HepG2 (cell line): ENCODE measurements at regions not wholly inside any gene's neighbourhood (a gene's known extent, or its start where the extent isn't known, plus 50 kb on each side); places are given as distances from the start of the nearest gene placed in this dataset.

Experiments used
- ATAC-seq: fragments of 200-7000 bp; cut with Tn5 transposase; 3 replicates; pipeline ENCODE4 v1.9.1; 2020; ENCODE audit warnings: mild to moderate bottlenecking, moderate library complexity
- BruUV-seq: library from RNA; stranded (reverse); fragments of 400-500 nt; replicated peaks from 2 replicates; lab custom pipeline; 2021; lab: Mats Ljungman, UMichigan
- CTCF ChIA-PET: fragments of 300-600 bp; formaldehyde crosslinking; extraction: SDS; loops from one replicate; lab custom pipeline; 2021; ENCODE audit warnings: low total read pairs, inconsistent platforms, low intra/inter-chr PET ratio; lab: Yijun Ruan, JAX
- POLR2A ChIA-PET: fragments of 350-600 bp; sonication (Branson Sonifier 250); formaldehyde crosslinking; loops from one replicate; lab custom pipeline; 2020; ENCODE audit warnings: antibody characterized with exemption, inconsistent platforms; lab: Yijun Ruan, JAX
- DNase-seq: peaks from one replicate; pipeline ENCODE4 v3.0.0-alpha.2; 2015; ENCODE audit warnings: low spot score
- FAIRE-seq: peaks from 3 replicates; lab custom pipeline; 2011; peaks lifted over from hg19 to GRCh38; lab: Jason Lieb, UNC
- H2AFZ ChIP-seq: one replicate; pipeline ENCODE4 v1.6.1; 2011; ENCODE audit warnings: low read length, inconsistent platforms
- H3K27ac ChIP-seq: fragments of 300-600 bp; 3 replicates; pipeline ENCODE4 v1.8.0; 2011; ENCODE audit warnings: mixed run types, mild to moderate bottlenecking, mixed read lengths, low read length, inconsistent platforms; ENCODE audit not compliant: insufficient read depth; ENCODE audit errors: extremely low read length
- H3K27me3 ChIP-seq, 2 experiments: fragments of 200-600 bp in 1 of 2; 2 replicates in 1 of 2; 3 replicates in 1 of 2; pipeline versions ENCODE4 v1.6.0 to v1.8.0; 2011; ENCODE audit warnings: low read length in 2 of 2, mild to moderate bottlenecking in 2 of 2, moderate library complexity in 2 of 2, inconsistent platforms in 1 of 2; ENCODE audit not compliant: insufficient read depth in 2 of 2, control insufficient read depth in 1 of 2
- H3K36me3 ChIP-seq, 2 experiments: fragments of 200-600 bp in 1 of 2; replicated peaks in 1 of 2; 2 replicates in 1 of 2; 3 replicates in 1 of 2; pipeline versions ENCODE4 v1.5.1 to v1.8.0; 2011; ENCODE audit warnings: low read length in 2 of 2, inconsistent platforms in 1 of 2; ENCODE audit not compliant: insufficient read depth in 2 of 2, control insufficient read depth in 1 of 2
- H3K4me1 ChIP-seq: 2 replicates; pipeline ENCODE4 v1.5.1; 2012; ENCODE audit warnings: low read length, inconsistent platforms; ENCODE audit not compliant: insufficient read depth
- H3K4me2 ChIP-seq: 2 replicates; pipeline ENCODE4 v1.6.0; 2011; ENCODE audit warnings: low read depth, low read length, inconsistent platforms
- H3K4me3 ChIP-seq, 3 experiments: fragments of 200-600 bp in 1 of 3; sonication (generic), shearing (Covaris generic) in 1 of 3; replicated peaks in 1 of 3; 2 replicates each; pipeline ENCODE4 v1.5.1; 2011 to 2016; ENCODE audit warnings: low read length in 3 of 3, inconsistent platforms in 2 of 3, low read depth in 2 of 3, mild to moderate bottlenecking in 2 of 3, control low read depth in 1 of 3, mixed read lengths in 1 of 3; ENCODE audit not compliant: insufficient read depth in 1 of 3
- H3K79me2 ChIP-seq: one replicate; pipeline ENCODE4 v1.6.1; 2011; ENCODE audit warnings: low read length, inconsistent platforms; ENCODE audit not compliant: insufficient read depth
- H3K9ac ChIP-seq: 2 replicates; pipeline ENCODE4 v1.6.0; 2011; ENCODE audit warnings: mild to moderate bottlenecking, low read depth, low read length, inconsistent platforms; ENCODE audit not compliant: insufficient read depth
- H3K9me3 ChIP-seq: 2 replicates; pipeline ENCODE4 v1.5.1; 2012; ENCODE audit warnings: mild to moderate bottlenecking, low read length
- H4K20me1 ChIP-seq: 2 replicates; pipeline ENCODE4 v1.6.0; 2011; ENCODE audit warnings: inconsistent platforms, mild to moderate bottlenecking, low read length, moderate library complexity; ENCODE audit not compliant: insufficient read depth
- ATM ChIP-seq: fragments of 450-650 bp; IDR thresholded peaks from 2 replicates; pipeline ENCODE4 v1.7.1; 2017; ENCODE audit warnings: mild to moderate bottlenecking, borderline replicate concordance
- DNMT3B ChIP-seq: conservative IDR thresholded peaks from 2 replicates; pipeline ENCODE4 v1.6.1; 2016; ENCODE audit warnings: missing biosample characterization, control low read depth
- FOXP1 ChIP-seq, 2 experiments: fragments of 450-650 bp in 1 of 2; IDR thresholded peaks; 2 replicates each; pipeline ENCODE4 v1.6.1; 2017 to 2018; ENCODE audit warnings: antibody characterized with exemption in 1 of 2
- HNF4G ChIP-seq, 2 experiments: sonication (generic) in 1 of 2; formaldehyde crosslinking in 1 of 2; IDR thresholded peaks; 2 replicates each; pipeline versions ENCODE4 v1.4.0 to v1.6.1; 2011 to 2020; ENCODE audit warnings: borderline replicate concordance in 2 of 2, low read depth in 2 of 2, mild to moderate bottlenecking in 2 of 2, low read length in 1 of 2, missing genetic modification reagents in 1 of 2, moderate library complexity in 1 of 2
- KMT2B ChIP-seq: IDR thresholded peaks from 2 replicates; pipeline ENCODE4 v1.6.1; 2016; ENCODE audit warnings: missing genetic modification reagents, missing compliant biosample characterization
- MAFG ChIP-seq: sonication (generic); formaldehyde crosslinking; IDR thresholded peaks from 2 replicates; pipeline ENCODE4 v1.5.1; 2020; ENCODE audit warnings: mild to moderate bottlenecking, missing genetic modification reagents
- PCBP2 ChIP-seq: fragments of 200-400 bp; formaldehyde crosslinking; optimal IDR thresholded peaks from 2 replicates; pipeline ENCODE3; 2018; ENCODE audit warnings: low read length, low read depth; ENCODE audit not compliant: poor library complexity, severe bottlenecking
- PLRG1 ChIP-seq: fragments of 450-650 bp; conservative IDR thresholded peaks from 2 replicates; pipeline ENCODE4 v1.6.1; 2016
- SOX6 ChIP-seq, 2 experiments: fragments of 450-650 bp in 1 of 2; sonication (generic) in 1 of 2; formaldehyde crosslinking in 1 of 2; IDR thresholded peaks; 2 replicates each; pipeline versions ENCODE4 v1.4.0 to v1.6.1; 2017 to 2020; ENCODE audit warnings: antibody characterized with exemption in 1 of 2, mild to moderate bottlenecking in 1 of 2, missing genetic modification reagents in 1 of 2
- TOPORS ChIP-seq: sonication (generic); formaldehyde crosslinking; IDR thresholded peaks from 2 replicates; pipeline ENCODE4 v1.8.0; 2023; ENCODE audit warnings: mild to moderate bottlenecking, missing genetic modification reagents
- U2AF2 ChIP-seq: fragments of 200-400 bp; formaldehyde crosslinking; IDR thresholded peaks from 2 replicates; pipeline ENCODE4 v1.6.1; 2017; ENCODE audit warnings: low read depth, mild to moderate bottlenecking, low read length
- ZNF367 ChIP-seq: sonication (generic); formaldehyde crosslinking; IDR thresholded peaks from 2 replicates; pipeline ENCODE4 v1.4.0; 2020; ENCODE audit warnings: missing genetic modification reagents, borderline replicate concordance
- ZNF839 ChIP-seq: sonication (generic); formaldehyde crosslinking; IDR thresholded peaks from 2 replicates; pipeline ENCODE4 v1.4.0; 2020; ENCODE audit warnings: missing genetic modification reagents, mild to moderate bottlenecking, borderline replicate concordance
- ZSCAN21 ChIP-seq: sonication (generic); formaldehyde crosslinking; IDR thresholded peaks from 2 replicates; pipeline ENCODE4 v1.8.0; 2022; ENCODE audit warnings: mild to moderate bottlenecking, missing genetic modification reagents, moderate library complexity, borderline replicate concordance
- WGBS: methylation state at CpG from one replicate; pipeline ENCODE4 v1.1.6; 2017; ENCODE audit warnings: low lambda C conversion rate; 5-methylcytosine and 5-hydroxymethylcytosine counted together
- in situ Hi-C: cut with HindIII; loops from 2 replicates; pipeline ENCODE4 v1.10.0; 2017; ENCODE audit warnings: low pct_unique_long_range_greater_than_20kb; ENCODE audit not compliant: extremely low pct_ligation_motif_present
- intact Hi-C: fragments of 100-400 bp; cut with micrococcal nuclease; formaldehyde crosslinking; loops from one replicate; pipeline ENCODE4 v1.10.0; 2022; ENCODE audit not compliant: unreplicated experiment
- TF ChIP-seq, protein P1 (sequence below): sonication (generic); formaldehyde crosslinking; IDR thresholded peaks from 2 replicates; pipeline ENCODE4 v1.4.0; 2020; ENCODE audit warnings: mild to moderate bottlenecking, missing genetic modification reagents, borderline replicate concordance
- TF ChIP-seq, protein P2 (sequence below): fragments of 450-650 bp; IDR thresholded peaks from 2 replicates; pipeline ENCODE4 v1.6.1; 2017
- TF ChIP-seq, protein P3 (sequence below): sonication (generic); formaldehyde crosslinking; IDR thresholded peaks from 2 replicates; pipeline ENCODE4 v1.4.0; 2020; ENCODE audit warnings: missing genetic modification reagents
- TF ChIP-seq, protein P4 (sequence below): IDR thresholded peaks from 2 replicates; pipeline ENCODE4 v1.6.1; 2016; ENCODE audit warnings: mild to moderate bottlenecking, missing biosample characterization, missing genetic modification reagents

DNA sequence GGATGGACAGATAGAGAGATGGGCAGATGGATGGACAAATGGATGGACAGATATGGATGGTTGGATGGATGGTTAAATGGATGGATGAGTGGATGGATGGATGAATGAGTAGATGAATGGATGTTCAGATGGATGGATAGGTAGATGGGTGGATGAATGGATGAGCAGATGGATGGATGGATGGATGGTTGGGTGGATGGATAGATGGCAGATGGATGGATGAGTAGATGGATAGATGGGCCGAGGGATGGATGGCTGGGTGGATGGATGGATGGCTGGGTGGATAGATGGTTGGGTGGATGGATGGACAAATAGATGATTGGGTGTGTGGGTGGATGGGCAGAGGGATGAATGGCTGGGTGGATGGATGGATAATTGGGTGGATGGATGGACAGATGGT, 98.9 kb upstream of the OTOS start:
- WGBS: 0% methylated on average over 1 of the region's 1 CpG
- BruUV-seq: no TSS peak
- TF ChIP-seq ZNF839 (CRISPR knock-in tag) (no peak), TOPORS (CRISPR knock-in tag) (no peak), SOX6 (IDR thresholded peaks at IDR 0.05) (0 out of 2 replicates have a peak, but pooled peaks have one; percentile 40), SOX6 (CRISPR knock-in tag; IDR thresholded peaks at IDR 0.05) (no peak), ATM (0 out of 2 replicates have a peak, but pooled peaks have one; percentile 34), FOXP1 (IDR thresholded peaks at IDR 0.05) (peak; percentile 40; the same call in 1 of the 2 replicates), FOXP1 (CRISPR knock-in tag; IDR thresholded peaks at IDR 0.05) (no peak), ZNF367 (no peak), PCBP2 (no peak), HNF4G (IDR thresholded peaks at IDR 0.05; ENCODE audit: borderline replicate concordance, low read depth, low read length) (no peak), HNF4G (CRISPR knock-in tag; IDR thresholded peaks at IDR 0.05; ENCODE audit: borderline replicate concordance, low read depth) (no peak), U2AF2 (no peak), MAFG (CRISPR knock-in tag) (no peak), DNMT3B (CRISPR knock-in tag) (no peak), PLRG1 (0 out of 2 replicates have a peak, but pooled peaks have one; percentile 54), ZSCAN21 (CRISPR knock-in tag) (no peak), KMT2B (CRISPR knock-in tag) (no peak)
- TF ChIP-seq, protein P1, sequence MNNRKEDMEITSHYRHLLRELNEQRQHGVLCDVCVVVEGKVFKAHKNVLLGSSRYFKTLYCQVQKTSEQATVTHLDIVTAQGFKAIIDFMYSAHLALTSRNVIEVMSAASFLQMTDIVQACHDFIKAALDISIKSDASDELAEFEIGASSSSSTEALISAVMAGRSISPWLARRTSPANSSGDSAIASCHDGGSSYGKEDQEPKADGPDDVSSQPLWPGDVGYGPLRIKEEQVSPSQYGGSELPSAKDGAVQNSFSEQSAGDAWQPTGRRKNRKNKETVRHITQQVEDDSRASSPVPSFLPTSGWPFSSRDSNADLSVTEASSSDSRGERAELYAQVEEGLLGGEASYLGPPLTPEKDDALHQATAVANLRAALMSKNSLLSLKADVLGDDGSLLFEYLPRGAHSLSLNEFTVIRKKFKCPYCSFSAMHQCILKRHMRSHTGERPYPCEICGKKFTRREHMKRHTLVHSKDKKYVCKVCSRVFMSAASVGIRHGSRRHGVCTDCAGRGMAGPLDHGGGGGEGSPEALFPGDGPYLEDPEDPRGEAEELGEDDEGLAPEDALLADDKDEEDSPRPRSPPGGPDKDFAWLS (CRISPR knock-in tag): no peak
- TF ChIP-seq, protein P2, sequence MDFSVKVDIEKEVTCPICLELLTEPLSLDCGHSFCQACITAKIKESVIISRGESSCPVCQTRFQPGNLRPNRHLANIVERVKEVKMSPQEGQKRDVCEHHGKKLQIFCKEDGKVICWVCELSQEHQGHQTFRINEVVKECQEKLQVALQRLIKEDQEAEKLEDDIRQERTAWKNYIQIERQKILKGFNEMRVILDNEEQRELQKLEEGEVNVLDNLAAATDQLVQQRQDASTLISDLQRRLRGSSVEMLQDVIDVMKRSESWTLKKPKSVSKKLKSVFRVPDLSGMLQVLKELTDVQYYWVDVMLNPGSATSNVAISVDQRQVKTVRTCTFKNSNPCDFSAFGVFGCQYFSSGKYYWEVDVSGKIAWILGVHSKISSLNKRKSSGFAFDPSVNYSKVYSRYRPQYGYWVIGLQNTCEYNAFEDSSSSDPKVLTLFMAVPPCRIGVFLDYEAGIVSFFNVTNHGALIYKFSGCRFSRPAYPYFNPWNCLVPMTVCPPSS: 0 out of 2 replicates have a peak, but pooled peaks have one; percentile 64
- TF ChIP-seq, protein P3, sequence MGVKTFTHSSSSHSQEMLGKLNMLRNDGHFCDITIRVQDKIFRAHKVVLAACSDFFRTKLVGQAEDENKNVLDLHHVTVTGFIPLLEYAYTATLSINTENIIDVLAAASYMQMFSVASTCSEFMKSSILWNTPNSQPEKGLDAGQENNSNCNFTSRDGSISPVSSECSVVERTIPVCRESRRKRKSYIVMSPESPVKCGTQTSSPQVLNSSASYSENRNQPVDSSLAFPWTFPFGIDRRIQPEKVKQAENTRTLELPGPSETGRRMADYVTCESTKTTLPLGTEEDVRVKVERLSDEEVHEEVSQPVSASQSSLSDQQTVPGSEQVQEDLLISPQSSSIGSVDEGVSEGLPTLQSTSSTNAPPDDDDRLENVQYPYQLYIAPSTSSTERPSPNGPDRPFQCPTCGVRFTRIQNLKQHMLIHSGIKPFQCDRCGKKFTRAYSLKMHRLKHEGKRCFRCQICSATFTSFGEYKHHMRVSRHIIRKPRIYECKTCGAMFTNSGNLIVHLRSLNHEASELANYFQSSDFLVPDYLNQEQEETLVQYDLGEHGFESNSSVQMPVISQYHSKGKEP: no peak
- TF ChIP-seq, protein P4, sequence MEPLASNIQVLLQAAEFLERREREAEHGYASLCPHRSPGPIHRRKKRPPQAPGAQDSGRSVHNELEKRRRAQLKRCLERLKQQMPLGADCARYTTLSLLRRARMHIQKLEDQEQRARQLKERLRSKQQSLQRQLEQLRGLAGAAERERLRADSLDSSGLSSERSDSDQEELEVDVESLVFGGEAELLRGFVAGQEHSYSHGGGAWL: no peak

More for the DNA sequence above, 98.9 kb upstream of the OTOS start:
- H3K27ac ChIP-seq: no peak overlapping the region
- ChIA-PET POLR2A (interaction anchor here (1.7 kb wide), 1 partner anchor 12 kb away, joined by 3 read pairs; no protein-coding TSS in a partner anchor), CTCF (no interaction called here)
- H3K9me3 ChIP-seq: no peaks in the 10 kb centered on the region
- no peaks in the 10 kb centered on the region for H4K20me1 ChIP-seq
- ATAC-seq (no peak), FAIRE-seq (no peak), DNase-seq (no peak)
- no peak overlapping the region for H3K4me2 ChIP-seq
- H3K9ac ChIP-seq: no peak overlapping the region
- H2AFZ ChIP-seq: no peak overlapping the region
- H3K4me3 ChIP-seq: no peak overlapping the region
- in situ Hi-C loops (no loop called here), intact Hi-C loops (loop anchor here (10.0 kb wide), 1 partner anchor 105 kb away; no protein-coding TSS in a partner anchor)
- no peaks in the 10 kb centered on the region for H3K79me2 ChIP-seq
- H3K4me1 ChIP-seq: peaks cover 7% of the 10 kb centered on the region
- H3K36me3 ChIP-seq: no peaks in the 10 kb centered on the region
- peaks cover 4 to 32% of the 10 kb centered on the region in 2 experiments; a peak in 3 of 5 replicates for H3K27me3 ChIP-seq
